Thyroid gland (tissue), 4 donors: ENCODE measurements at regions not wholly inside any gene's neighbourhood (a gene's known extent, or its start where the extent isn't known, plus 50 kb on each side); places are given as distances from the start of the nearest gene placed in this dataset.
A peak's percentile ranks its signal among the peaks of the same experiment; 100 is the strongest.

Experiments
- DNase-seq, 2 donors: peaks; one replicate each; pipeline ENCODE4 v3.0.0-alpha.2; 2019
- H3K27ac ChIP-seq, 3 donors: fragments of 200-600 bp; sonication (generic); 1 replicate in 2 of 3; 2 replicates in 1 of 3; pipeline ENCODE4 v1.5.1; 2016 to 2019; ENCODE audit warnings: mild to moderate bottlenecking in 1 of 3, moderate library complexity in 1 of 3
- H3K27me3 ChIP-seq: fragments of 200-600 bp; sonication (generic); one replicate; pipeline ENCODE4 v1.5.1; 2019
- H3K36me3 ChIP-seq, 2 donors: fragments of 200-600 bp; sonication (generic); one replicate each; pipeline ENCODE4 v1.5.1; 2016 to 2019
- H3K4me1 ChIP-seq, 2 donors: fragments of 200-600 bp; sonication (generic); one replicate each; pipeline ENCODE4 v1.5.1; 2017 to 2019
- H3K4me3 ChIP-seq, 3 donors: fragments of 200-600 bp; sonication (generic); replicated peaks in 1 of 3; 1 replicate in 2 of 3; 2 replicates in 1 of 3; pipeline ENCODE4 v1.5.1; 2016; ENCODE audit warnings: mild to moderate bottlenecking in 1 of 3
- H3K9me3 ChIP-seq: fragments of 200-600 bp; sonication (generic); one replicate; pipeline ENCODE4 v1.5.1; 2017
- CTCF ChIP-seq, 6 experiments: fragments of 200-600 bp in 3 of 6; fragments of 450-650 bp in 3 of 6; sonication (generic) in 3 of 6; IDR thresholded peaks; one replicate each; pipeline ENCODE4 v1.5.1; 2016 to 2019; ENCODE audit warnings: antibody characterized with exemption in 6 of 6, mild to moderate bottlenecking in 2 of 6, inconsistent platforms in 1 of 6, moderate library complexity in 1 of 6
- POLR2A ChIP-seq, 2 donors: fragments of 450-650 bp; IDR thresholded peaks; one replicate each; pipeline ENCODE4 v1.6.1; 2017; ENCODE audit warnings: antibody characterized with exemption in 2 of 2, mild to moderate bottlenecking in 2 of 2, moderate library complexity in 1 of 2
- WGBS, 2 donors: methylation state at CpG; one replicate each; pipeline ENCODE4 v1.1.5; 2017; 5-methylcytosine and 5-hydroxymethylcytosine counted together
- intact Hi-C: fragments of 100-400 bp; cut with DNase I; formaldehyde crosslinking; loops from one replicate; pipeline ENCODE4 v1.15.1; 2023

GRCh38 chr3:27594096-27594690 lies 110.0 kb upstream of the SLC4A7 start:
- TF ChIP-seq POLR2A (IDR thresholded peaks at IDR 0.05) (no peak), CTCF (IDR thresholded peaks at IDR 0.05) (no peak)
- intact Hi-C loops: no loop called here
- H3K9me3 ChIP-seq: no peaks in the 10 kb centered on the region
- no peaks in the 10 kb centered on the region for H3K27me3 ChIP-seq
- peaks cover 19 to 27% of the 10 kb centered on the region in 2 donors for H3K4me1 ChIP-seq
- 65 to 72% methylated on average over 1 of the region's 1 CpG for WGBS, 2 donors
- no peaks in the 10 kb centered on the region for H3K36me3 ChIP-seq
- H3K4me3 ChIP-seq: no peak overlapping the region
- no peak for DNase-seq
- H3K27ac ChIP-seq: no peak overlapping the region

DNA sequence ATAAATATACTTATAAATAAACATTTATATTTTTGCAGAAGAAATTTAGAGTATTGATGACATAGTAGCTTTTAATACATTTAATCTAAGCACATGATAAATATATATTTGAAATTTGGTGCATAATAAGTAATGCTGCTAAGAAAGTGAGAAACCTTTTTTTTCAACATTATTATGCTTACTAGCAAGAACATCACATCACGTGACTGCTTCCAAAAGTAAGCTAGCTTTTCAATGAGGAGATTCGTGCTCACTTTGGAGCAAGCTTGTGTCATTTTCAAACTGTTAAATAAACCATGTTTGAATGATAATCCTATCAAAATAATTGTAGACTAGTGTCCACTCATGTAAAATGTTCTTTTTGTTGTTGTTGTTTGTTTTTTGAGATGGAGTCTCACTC lies 109.0 kb upstream of the SLC4A7 start:
- no peak overlapping the region for H3K27ac ChIP-seq
- intact Hi-C loops: no loop called here
- TF ChIP-seq CTCF (IDR thresholded peaks at IDR 0.05): no peak
- no peak for TF ChIP-seq POLR2A (IDR thresholded peaks at IDR 0.05)
- peaks cover 19 to 27% of the 10 kb centered on the region in 2 donors for H3K4me1 ChIP-seq
- no peak overlapping the region for H3K4me3 ChIP-seq
- no peaks in the 10 kb centered on the region for H3K27me3 ChIP-seq
- H3K36me3 ChIP-seq: no peaks in the 10 kb centered on the region
- no peak for DNase-seq
- H3K9me3 ChIP-seq: no peaks in the 10 kb centered on the region
- WGBS, 2 donors: 85 to 88% methylated on average over 2 of the region's 2 CpGs

DNA sequence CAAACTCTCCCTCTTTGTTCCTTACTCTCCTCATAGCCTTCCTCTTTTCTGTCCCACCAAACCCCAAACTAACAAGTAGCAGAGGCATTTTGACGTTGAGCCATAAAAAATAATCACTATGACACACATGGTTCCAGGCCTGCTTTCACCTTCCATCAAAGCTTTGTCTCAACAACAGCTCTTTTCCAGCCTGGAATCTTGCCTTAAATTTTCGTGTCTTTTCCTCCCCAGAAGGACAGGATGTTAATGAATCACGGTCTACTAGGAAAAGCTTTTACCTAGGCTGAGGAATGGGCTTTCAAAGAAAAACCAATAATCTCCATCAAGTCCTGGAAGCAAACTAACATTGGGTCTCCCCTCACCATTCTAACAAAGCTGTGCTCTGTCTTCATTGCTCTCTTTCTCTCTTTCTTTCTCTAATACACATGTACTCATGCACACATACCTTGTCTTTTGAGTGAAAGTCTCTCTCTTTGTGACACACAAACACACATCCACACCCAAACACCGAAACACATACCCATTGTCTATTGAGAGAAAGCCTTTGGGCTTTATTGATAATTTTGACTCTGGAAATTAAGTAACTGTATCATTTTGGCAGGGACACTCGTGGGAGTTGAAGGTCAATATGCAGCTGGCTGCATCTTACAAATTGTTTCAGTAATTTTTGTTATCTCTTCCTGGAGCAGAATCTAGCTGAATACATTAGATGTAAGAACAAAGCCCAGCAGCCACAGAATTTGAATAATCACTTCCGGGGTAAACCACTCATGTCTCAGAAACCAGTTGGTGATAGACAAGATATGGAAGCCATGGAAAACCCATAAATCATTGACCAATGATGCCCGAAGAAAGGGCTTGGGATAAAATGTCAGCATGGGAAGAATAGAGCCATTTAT lies 107.4 kb upstream of the SLC4A7 start:
- WGBS, 2 donors: 65 to 76% methylated on average over 7 of the region's 7 CpGs
- peaks cover 15 to 22% of the 10 kb centered on the region in 2 donors for H3K4me1 ChIP-seq
- no peaks in the 10 kb centered on the region for H3K9me3 ChIP-seq
- no peak for DNase-seq
- no peak overlapping the region for H3K4me3 ChIP-seq
- TF ChIP-seq CTCF (IDR thresholded peaks at IDR 0.05) (no peak), POLR2A (IDR thresholded peaks at IDR 0.05) (no peak)
- peak overlapping the region; percentile 7 to 72 (median 8) for H3K27ac ChIP-seq
- intact Hi-C loops: no loop called here
- H3K36me3 ChIP-seq: no peaks in the 10 kb centered on the region
- no peaks in the 10 kb centered on the region for H3K27me3 ChIP-seq

DNA sequence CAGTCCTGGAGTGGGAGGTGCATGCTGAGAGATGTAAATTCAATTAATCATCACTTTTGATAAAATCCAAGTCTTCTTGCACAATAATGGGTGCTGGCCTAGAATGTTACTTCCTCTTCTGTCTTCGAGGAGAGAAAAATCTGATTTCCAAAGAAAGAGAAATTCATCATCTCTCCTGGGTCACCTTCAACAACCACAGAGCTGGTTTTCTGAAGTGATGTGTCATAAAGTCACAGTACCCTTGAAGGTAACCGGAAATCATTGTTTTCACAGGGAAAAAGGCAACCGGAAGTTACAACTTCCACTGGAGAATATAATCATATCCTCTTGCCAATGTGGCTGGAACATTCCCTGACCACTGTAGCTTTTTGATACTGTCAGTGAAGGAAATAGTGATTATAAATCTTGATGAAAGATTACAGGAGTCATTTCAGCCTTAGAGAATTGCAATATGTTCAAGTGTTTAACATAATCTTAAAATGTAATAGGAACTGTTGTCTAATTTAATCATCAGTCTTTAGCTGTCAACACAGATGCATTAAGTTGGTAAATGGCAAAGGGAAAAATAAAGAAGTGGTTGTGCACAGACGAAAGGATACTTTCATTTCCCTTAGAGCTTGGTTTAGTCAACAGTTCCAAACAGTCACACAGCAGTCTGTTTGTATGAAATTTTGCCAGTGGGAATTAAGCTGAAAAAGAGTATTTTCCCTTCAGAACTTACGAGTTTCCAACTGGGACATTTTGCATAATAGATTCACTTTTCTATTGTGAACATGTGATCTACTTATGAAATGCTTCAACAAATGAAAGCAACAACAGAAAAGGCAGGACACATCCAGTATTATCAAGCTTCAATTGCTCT lies 106.5 kb upstream of the SLC4A7 start:
- Histone ChIP-seq H3K27me3 (no peaks in the 10 kb centered on the region), H3K9me3 (no peaks in the 10 kb centered on the region), H3K27ac (peak overlapping the region; percentile 7 to 72 (median 8)), H3K4me1 (peaks cover 10 to 16% of the 10 kb centered on the region in 2 donors), H3K36me3 (no peaks in the 10 kb centered on the region), H3K4me3 (no peak overlapping the region)
- TF ChIP-seq POLR2A (IDR thresholded peaks at IDR 0.05): no peak
- TF ChIP-seq CTCF (IDR thresholded peaks at IDR 0.05): no peak
- WGBS, 2 donors: 36 to 48% methylated on average over 5 of the region's 5 CpGs
- DNase-seq: no peak
- intact Hi-C loops: no loop called here
